ENCODE measurements at regions not wholly inside any gene's neighbourhood (a gene's known extent, or its start where the extent isn't known, plus 50 kb on each side); places are given as distances from the start of the nearest gene placed in this dataset.

GRCh38 chr1:60870269-60870865, 212.0 kb upstream of the NFIA start:
- no peak for TF ChIP-seq CTCF (IDR thresholded peaks at IDR 0.05; ENCODE audit: low read depth, low read length, missing control alignments)
- in situ Hi-C loops (cut with HindIII; ENCODE audit: low sequenced_read_pairs) = loop anchor here (25.0 kb wide), 1 partner anchor 883 kb away; no protein-coding TSS in a partner anchor

GRCh38 chr1:60868901-60869663, 213.3 kb upstream of the NFIA start:
- DNase-seq (ENCODE audit: low read depth) = no peak
- TF ChIP-seq CTCF (IDR thresholded peaks at IDR 0.05; ENCODE audit: low read depth, low read length, missing control alignments) = no peak
- H3K4me3 ChIP-seq (ENCODE audit: low read depth, low read length) = no peak overlapping the region
- in situ Hi-C loops (cut with HindIII; ENCODE audit: low sequenced_read_pairs) = loop anchor here (5.0 to 25.0 kb wide), 2 partner anchors 88 to 882 kb away; no protein-coding TSS in a partner anchor

More at GRCh38 chr1:60870269-60870865, 212.0 kb upstream of the NFIA start:
- no peak overlapping the region for H3K4me3 ChIP-seq (ENCODE audit: low read depth, low read length)
- DNase-seq (ENCODE audit: low read depth) = no peak

GRCh38 chr1:60867782-60868181, 214.6 kb upstream of the NFIA start:
- no peak for TF ChIP-seq CTCF (IDR thresholded peaks at IDR 0.05; ENCODE audit: low read depth, low read length, missing control alignments)
- no peak for DNase-seq (ENCODE audit: low read depth)
- no peak overlapping the region for H3K4me3 ChIP-seq (ENCODE audit: low read depth, low read length)
- in situ Hi-C loops (cut with HindIII; ENCODE audit: low sequenced_read_pairs) = loop anchor here (5.0 to 25.0 kb wide), 2 partner anchors 90 to 880 kb away; no protein-coding TSS in a partner anchor

- no peak for TF ChIP-seq CTCF (IDR thresholded peaks at IDR 0.05; ENCODE audit: low read depth, low read length, missing control alignments)
- H3K4me3 ChIP-seq (ENCODE audit: low read depth, low read length) = no peak overlapping the region
- in situ Hi-C loops (cut with HindIII; ENCODE audit: low sequenced_read_pairs) = loop anchor here (5.0 to 25.0 kb wide), 2 partner anchors 90 to 880 kb away; no protein-coding TSS in a partner anchor
- no peak for DNase-seq (ENCODE audit: low read depth)
Measured at GRCh38 chr1:60866917-60867531, 215.3 kb upstream of the NFIA start.

- TF ChIP-seq CTCF (IDR thresholded peaks at IDR 0.05; ENCODE audit: low read depth, low read length, missing control alignments) = no peak
- no peak for DNase-seq (ENCODE audit: low read depth)
- H3K4me3 ChIP-seq (ENCODE audit: low read depth, low read length) = no peak overlapping the region
- in situ Hi-C loops (cut with HindIII; ENCODE audit: low sequenced_read_pairs) = loop anchor here (5.0 to 25.0 kb wide), 2 partner anchors 91 to 879 kb away; no protein-coding TSS in a partner anchor
Measured at GRCh38 chr1:60866226-60866900, 216.0 kb upstream of the NFIA start.

GRCh38 chr1:60865166-60865565, 217.2 kb upstream of the NFIA start:
- no peak for TF ChIP-seq CTCF (IDR thresholded peaks at IDR 0.05; ENCODE audit: low read depth, low read length, missing control alignments)
- no peak overlapping the region for H3K4me3 ChIP-seq (ENCODE audit: low read depth, low read length)
- in situ Hi-C loops (cut with HindIII; ENCODE audit: low sequenced_read_pairs) = loop anchor here (5.0 to 25.0 kb wide), 2 partner anchors 92 to 878 kb away; no protein-coding TSS in a partner anchor
- no peak for DNase-seq (ENCODE audit: low read depth)
